Smooth muscle cell (in vitro differentiated cells): ENCODE measurements at regions not wholly inside any gene's neighbourhood (a gene's known extent, or its start where the extent isn't known, plus 50 kb on each side); places are given as distances from the start of the nearest gene placed in this dataset.
A peak's percentile ranks its signal among the peaks of the same experiment; 100 is the strongest.

Source experiments
- DNase-seq: peaks from one replicate; lab custom pipeline; 2025; ENCODE audit not compliant: unreplicated experiment; lab: John Stamatoyannopoulos, UW
- H2AFZ ChIP-seq: fragments of 200-600 bp; sonication (generic); 2 replicates; pipeline ENCODE4 v1.6.0; 2016; ENCODE audit warnings: antibody characterized with exemption, low read depth, mild to moderate bottlenecking
- H3F3A ChIP-seq: fragments of 200-600 bp; sonication (generic); 2 replicates; pipeline ENCODE4 v1.6.0; 2017; ENCODE audit warnings: antibody characterized with exemption, low read depth
- H3K27ac ChIP-seq: fragments of 200-600 bp; sonication (generic); 2 replicates; pipeline ENCODE4 v1.5.1; 2016; ENCODE audit warnings: low read depth, mild to moderate bottlenecking
- H3K27me3 ChIP-seq: fragments of 200-600 bp; sonication (generic); 2 replicates; pipeline ENCODE4 v1.6.1; 2016; ENCODE audit warnings: low read depth, mild to moderate bottlenecking
- H3K36me3 ChIP-seq: fragments of 200-600 bp; sonication (generic); 2 replicates; pipeline ENCODE4 v1.5.1; 2016; ENCODE audit warnings: low read depth
- H3K4me1 ChIP-seq: fragments of 200-600 bp; sonication (generic); 2 replicates; pipeline ENCODE4 v1.5.1; 2016; ENCODE audit warnings: low read depth
- H3K4me2 ChIP-seq: fragments of 200-600 bp; sonication (generic); 2 replicates; pipeline ENCODE4 v1.6.0; 2016; ENCODE audit warnings: mild to moderate bottlenecking
- H3K4me3 ChIP-seq: fragments of 200-600 bp; sonication (generic); 2 replicates; pipeline ENCODE4 v1.5.1; 2016; ENCODE audit warnings: mild to moderate bottlenecking
- H3K79me2 ChIP-seq: fragments of 200-600 bp; sonication (generic); 2 replicates; pipeline ENCODE4 v1.6.0; 2016; ENCODE audit warnings: low read depth, mild to moderate bottlenecking
- H3K9ac ChIP-seq: fragments of 200-600 bp; sonication (generic); 2 replicates; pipeline ENCODE4 v1.6.0; 2016; ENCODE audit warnings: low read depth
- H3K9me3 ChIP-seq: fragments of 200-600 bp; sonication (generic); replicated peaks from 2 replicates; pipeline ENCODE4 v1.5.1; 2016; ENCODE audit warnings: low read depth
- H4K20me1 ChIP-seq: fragments of 200-600 bp; sonication (generic); 2 replicates; pipeline ENCODE4 v1.6.0; 2016; ENCODE audit warnings: low read depth
- CTCF ChIP-seq: fragments of 200-600 bp; sonication (generic); IDR thresholded peaks from 2 replicates; pipeline ENCODE4 v1.5.1; 2017; ENCODE audit warnings: borderline replicate concordance, mild to moderate bottlenecking, antibody characterized with exemption; ENCODE audit not compliant: insufficient read depth, poor library complexity, severe bottlenecking
- WGBS: methylation state at CpG from one replicate; pipeline ENCODE4 v1.1.7; 2016; ENCODE audit warnings: low lambda C conversion rate; 5-methylcytosine and 5-hydroxymethylcytosine counted together

- Histone ChIP-seq H3F3A (peaks cover 7% of the 10 kb centered on the region), H4K20me1 (no peaks in the 10 kb centered on the region), H3K9me3 (no peaks in the 10 kb centered on the region), H3K27me3 (no peaks in the 10 kb centered on the region), H3K27ac (peak overlapping the region; percentile 92), H3K4me2 (peak overlapping the region; percentile 84), H3K4me3 (peak overlapping the region; percentile 57), H3K4me1 (peaks cover 13% of the 10 kb centered on the region), H2AFZ (peak overlapping the region; percentile 88), H3K36me3 (no peaks in the 10 kb centered on the region), H3K79me2 (no peaks in the 10 kb centered on the region), H3K9ac (peak overlapping the region; percentile 87)
- WGBS, result under 1% methylated on average over 72 of the region's 84 CpGs
- peak; percentile 92 for DNase-seq
- no peak for TF ChIP-seq CTCF
These were observed 231.7 kb upstream of the SERP2 start for GRCh38 chr13:44141725-44142539.

GRCh38 chr13:44142540-44142867 lies 231.1 kb upstream of the SERP2 start:
- Histone ChIP-seq H3K36me3 (no peaks in the 10 kb centered on the region), H3K27ac (peak overlapping the region; percentile 67), H3F3A (peaks cover 7% of the 10 kb centered on the region), H3K9me3 (no peaks in the 10 kb centered on the region), H3K4me2 (peak overlapping the region; percentile 83), H4K20me1 (no peaks in the 10 kb centered on the region), H3K9ac (peak overlapping the region; percentile 87), H3K4me3 (peak overlapping the region; percentile 57), H3K27me3 (no peaks in the 10 kb centered on the region), H3K4me1 (peaks cover 13% of the 10 kb centered on the region), H2AFZ (peak overlapping the region; percentile 88), H3K79me2 (no peaks in the 10 kb centered on the region)
- WGBS, result 13% methylated on average over 7 of the region's 7 CpGs
- no peak for DNase-seq
- TF ChIP-seq CTCF, result no peak

- Histone ChIP-seq H4K20me1 (no peaks in the 10 kb centered on the region), H3K4me2 (peak overlapping the region; percentile 83), H3K9me3 (no peaks in the 10 kb centered on the region), H3K79me2 (no peaks in the 10 kb centered on the region), H3K36me3 (no peaks in the 10 kb centered on the region), H3K9ac (no peak overlapping the region), H3K27ac (no peak overlapping the region), H3K4me3 (peak overlapping the region; percentile 57), H3K4me1 (peaks cover 13% of the 10 kb centered on the region), H3K27me3 (no peaks in the 10 kb centered on the region), H2AFZ (peak overlapping the region; percentile 88), H3F3A (peaks cover 7% of the 10 kb centered on the region)
- no peak for DNase-seq
- 58% methylated on average over 4 of the region's 4 CpGs for WGBS
- no peak for TF ChIP-seq CTCF
These were observed 230.5 kb upstream of the SERP2 start for GRCh38 chr13:44142941-44143665.
